HepG2 (cell line): ENCODE measurements at regions not wholly inside any gene's neighbourhood (a gene's known extent, or its start where the extent isn't known, plus 50 kb on each side); places are given as distances from the start of the nearest gene placed in this dataset.

Experiments
- ATAC-seq: fragments of 200-7000 bp; cut with Tn5 transposase; 3 replicates; pipeline ENCODE4 v1.9.1; 2020; ENCODE audit warnings: mild to moderate bottlenecking, moderate library complexity
- BruUV-seq: library from RNA; stranded (reverse); fragments of 400-500 nt; replicated peaks from 2 replicates; lab custom pipeline; 2021; lab: Mats Ljungman, UMichigan
- CTCF ChIA-PET: fragments of 300-600 bp; formaldehyde crosslinking; extraction: SDS; loops from one replicate; lab custom pipeline; 2021; ENCODE audit warnings: low total read pairs, inconsistent platforms, low intra/inter-chr PET ratio; lab: Yijun Ruan, JAX
- POLR2A ChIA-PET: fragments of 350-600 bp; sonication (Branson Sonifier 250); formaldehyde crosslinking; loops from one replicate; lab custom pipeline; 2020; ENCODE audit warnings: antibody characterized with exemption, inconsistent platforms; lab: Yijun Ruan, JAX
- DNase-seq: peaks from one replicate; pipeline ENCODE4 v3.0.0-alpha.2; 2015; ENCODE audit warnings: low spot score
- FAIRE-seq: peaks from 3 replicates; lab custom pipeline; 2011; peaks lifted over from hg19 to GRCh38; lab: Jason Lieb, UNC
- H2AFZ ChIP-seq: one replicate; pipeline ENCODE4 v1.6.1; 2011; ENCODE audit warnings: low read length, inconsistent platforms
- H3K27ac ChIP-seq: fragments of 300-600 bp; 3 replicates; pipeline ENCODE4 v1.8.0; 2011; ENCODE audit warnings: mixed run types, mild to moderate bottlenecking, mixed read lengths, low read length, inconsistent platforms; ENCODE audit not compliant: insufficient read depth; ENCODE audit errors: extremely low read length
- H3K27me3 ChIP-seq, 2 experiments: fragments of 200-600 bp in 1 of 2; 2 replicates in 1 of 2; 3 replicates in 1 of 2; pipeline versions ENCODE4 v1.6.0 to v1.8.0; 2011; ENCODE audit warnings: low read length in 2 of 2, mild to moderate bottlenecking in 2 of 2, moderate library complexity in 2 of 2, inconsistent platforms in 1 of 2; ENCODE audit not compliant: insufficient read depth in 2 of 2, control insufficient read depth in 1 of 2
- H3K36me3 ChIP-seq, 2 experiments: fragments of 200-600 bp in 1 of 2; replicated peaks in 1 of 2; 2 replicates in 1 of 2; 3 replicates in 1 of 2; pipeline versions ENCODE4 v1.5.1 to v1.8.0; 2011; ENCODE audit warnings: low read length in 2 of 2, inconsistent platforms in 1 of 2; ENCODE audit not compliant: insufficient read depth in 2 of 2, control insufficient read depth in 1 of 2
- H3K4me1 ChIP-seq: 2 replicates; pipeline ENCODE4 v1.5.1; 2012; ENCODE audit warnings: low read length, inconsistent platforms; ENCODE audit not compliant: insufficient read depth
- H3K4me2 ChIP-seq: 2 replicates; pipeline ENCODE4 v1.6.0; 2011; ENCODE audit warnings: low read depth, low read length, inconsistent platforms
- H3K4me3 ChIP-seq, 3 experiments: fragments of 200-600 bp in 1 of 3; sonication (generic), shearing (Covaris generic) in 1 of 3; replicated peaks in 1 of 3; 2 replicates each; pipeline ENCODE4 v1.5.1; 2011 to 2016; ENCODE audit warnings: low read length in 3 of 3, inconsistent platforms in 2 of 3, low read depth in 2 of 3, mild to moderate bottlenecking in 2 of 3, control low read depth in 1 of 3, mixed read lengths in 1 of 3; ENCODE audit not compliant: insufficient read depth in 1 of 3
- H3K79me2 ChIP-seq: one replicate; pipeline ENCODE4 v1.6.1; 2011; ENCODE audit warnings: low read length, inconsistent platforms; ENCODE audit not compliant: insufficient read depth
- H3K9ac ChIP-seq: 2 replicates; pipeline ENCODE4 v1.6.0; 2011; ENCODE audit warnings: mild to moderate bottlenecking, low read depth, low read length, inconsistent platforms; ENCODE audit not compliant: insufficient read depth
- H3K9me3 ChIP-seq: 2 replicates; pipeline ENCODE4 v1.5.1; 2012; ENCODE audit warnings: mild to moderate bottlenecking, low read length
- H4K20me1 ChIP-seq: 2 replicates; pipeline ENCODE4 v1.6.0; 2011; ENCODE audit warnings: inconsistent platforms, mild to moderate bottlenecking, low read length, moderate library complexity; ENCODE audit not compliant: insufficient read depth
- AHR ChIP-seq: IDR thresholded peaks from 2 replicates; pipeline ENCODE4 v1.6.1; 2018; ENCODE audit warnings: missing genetic modification reagents, missing compliant biosample characterization
- FOSL2 ChIP-seq: sonication (generic); formaldehyde crosslinking; IDR thresholded peaks from 2 replicates; pipeline ENCODE4 v1.4.0; 2020; ENCODE audit warnings: missing genetic modification reagents
- NR2C2 ChIP-seq: sonication (generic); formaldehyde crosslinking; IDR thresholded peaks from 2 replicates; pipeline ENCODE4 v1.4.0; 2020; ENCODE audit warnings: missing genetic modification reagents, mild to moderate bottlenecking, moderate library complexity, borderline replicate concordance
- YY1 ChIP-seq: IDR thresholded peaks from 2 replicates; pipeline ENCODE4 v1.6.1; 2011; ENCODE audit warnings: low read length, low read depth, moderate library complexity, mild to moderate bottlenecking; ENCODE audit not compliant: insufficient read depth, insufficient replicate concordance
- ZNF225 ChIP-seq: sonication (generic); formaldehyde crosslinking; IDR thresholded peaks from 2 replicates; pipeline ENCODE4 v1.4.0; 2020; ENCODE audit warnings: mild to moderate bottlenecking, missing genetic modification reagents
- ZNF33A ChIP-seq: sonication (generic); formaldehyde crosslinking; IDR thresholded peaks from 2 replicates; pipeline ENCODE4 v1.5.1; 2020; ENCODE audit warnings: missing genetic modification reagents, mild to moderate bottlenecking, moderate library complexity, borderline replicate concordance
- ZNF354B ChIP-seq: sonication (generic); formaldehyde crosslinking; IDR thresholded peaks from 2 replicates; pipeline ENCODE4 v1.8.0; 2022; ENCODE audit warnings: mild to moderate bottlenecking, missing genetic modification reagents
- ZNF644 ChIP-seq: IDR thresholded peaks from 2 replicates; pipeline ENCODE4 v1.6.1; 2016; ENCODE audit warnings: low read depth
- WGBS: methylation state at CpG from one replicate; pipeline ENCODE4 v1.1.6; 2017; ENCODE audit warnings: low lambda C conversion rate; 5-methylcytosine and 5-hydroxymethylcytosine counted together
- in situ Hi-C: cut with HindIII; loops from 2 replicates; pipeline ENCODE4 v1.10.0; 2017; ENCODE audit warnings: low pct_unique_long_range_greater_than_20kb; ENCODE audit not compliant: extremely low pct_ligation_motif_present
- intact Hi-C: fragments of 100-400 bp; cut with micrococcal nuclease; formaldehyde crosslinking; loops from one replicate; pipeline ENCODE4 v1.10.0; 2022; ENCODE audit not compliant: unreplicated experiment
- TF ChIP-seq, protein P1 (sequence below): sonication (generic); formaldehyde crosslinking; IDR thresholded peaks from 2 replicates; pipeline ENCODE4 v1.4.0; 2020; ENCODE audit warnings: mild to moderate bottlenecking, low read depth, missing genetic modification reagents
- TF ChIP-seq, protein P2 (sequence below): IDR thresholded peaks from 2 replicates; pipeline ENCODE4 v1.6.1; 2016; ENCODE audit warnings: low read depth, control low read depth

DNA sequence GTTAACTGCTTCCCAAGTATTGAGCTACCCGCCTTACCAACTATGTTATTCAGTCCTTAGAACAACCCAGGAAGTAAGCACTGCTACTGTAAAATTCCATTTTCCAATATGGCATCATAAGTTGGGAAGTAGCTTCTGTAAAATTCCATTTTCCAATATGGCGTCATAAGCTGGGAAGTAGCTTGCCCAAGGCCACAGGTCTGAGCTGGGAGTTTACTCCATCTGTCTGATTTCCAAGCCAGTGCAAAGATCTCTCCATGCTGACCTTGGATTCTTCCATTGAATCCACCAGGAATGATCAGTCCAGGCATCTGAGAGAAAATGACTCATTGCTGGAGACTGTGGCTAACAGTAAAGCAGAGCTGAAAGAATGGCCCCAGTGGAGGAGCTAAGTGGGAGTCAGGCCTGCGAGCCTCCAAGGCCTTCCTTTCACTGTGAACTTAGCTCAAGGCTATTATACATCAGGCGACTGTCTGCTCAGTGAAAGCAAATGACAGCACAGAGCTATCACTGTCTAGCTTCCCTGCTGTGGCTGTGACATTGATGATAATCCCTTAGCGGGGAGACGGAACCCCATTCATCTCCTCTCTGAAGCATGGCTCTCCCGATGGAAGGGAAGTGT, 430.4 kb downstream of the HAPSTR1 start:
- no peak overlapping the region for H3K4me2 ChIP-seq
- no peaks in the 10 kb centered on the region for H4K20me1 ChIP-seq
- H3K4me3 ChIP-seq = no peak overlapping the region
- no peaks in the 10 kb centered on the region for H3K9me3 ChIP-seq
- H2AFZ ChIP-seq = no peak overlapping the region
- no peak overlapping the region for H3K9ac ChIP-seq
- FAIRE-seq (no peak), ATAC-seq (peak; percentile 72), DNase-seq (peak; percentile 36)
- in situ Hi-C loops = no loop called here
- no peaks in the 10 kb centered on the region for H3K4me1 ChIP-seq
- no peaks in the 10 kb centered on the region for H3K79me2 ChIP-seq
- CTCF ChIA-PET = no interaction called here
- WGBS = 35% methylated on average over 7 of the region's 7 CpGs
- intact Hi-C loops = no loop called here
- no peaks in the 10 kb centered on the region for H3K36me3 ChIP-seq
- BruUV-seq = no TSS peak
- 0 out of 5 replicates have a peak, but pooled peaks cover 0 to 5% of the 10 kb centered on the region in 2 experiments for H3K27me3 ChIP-seq
- TF ChIP-seq FOSL2 (CRISPR knock-in tag) (peak; percentile 76), ZNF644 (CRISPR knock-in tag) (peak; percentile 95), AHR (CRISPR knock-in tag) (no peak), NR2C2 (CRISPR knock-in tag) (no peak), ZNF225 (no peak), ZNF354B (0 out of 2 replicates have a peak, but pooled peaks have one; percentile 42), YY1 (no peak), ZNF33A (CRISPR knock-in tag) (no peak)
- TF ChIP-seq, protein P1, sequence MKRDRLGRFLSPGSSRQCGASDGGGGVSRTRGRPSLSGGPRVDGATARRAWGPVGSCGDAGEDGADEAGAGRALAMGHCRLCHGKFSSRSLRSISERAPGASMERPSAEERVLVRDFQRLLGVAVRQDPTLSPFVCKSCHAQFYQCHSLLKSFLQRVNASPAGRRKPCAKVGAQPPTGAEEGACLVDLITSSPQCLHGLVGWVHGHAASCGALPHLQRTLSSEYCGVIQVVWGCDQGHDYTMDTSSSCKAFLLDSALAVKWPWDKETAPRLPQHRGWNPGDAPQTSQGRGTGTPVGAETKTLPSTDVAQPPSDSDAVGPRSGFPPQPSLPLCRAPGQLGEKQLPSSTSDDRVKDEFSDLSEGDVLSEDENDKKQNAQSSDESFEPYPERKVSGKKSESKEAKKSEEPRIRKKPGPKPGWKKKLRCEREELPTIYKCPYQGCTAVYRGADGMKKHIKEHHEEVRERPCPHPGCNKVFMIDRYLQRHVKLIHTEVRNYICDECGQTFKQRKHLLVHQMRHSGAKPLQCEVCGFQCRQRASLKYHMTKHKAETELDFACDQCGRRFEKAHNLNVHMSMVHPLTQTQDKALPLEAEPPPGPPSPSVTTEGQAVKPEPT (CRISPR knock-in tag) = no peak
- TF ChIP-seq, protein P2, sequence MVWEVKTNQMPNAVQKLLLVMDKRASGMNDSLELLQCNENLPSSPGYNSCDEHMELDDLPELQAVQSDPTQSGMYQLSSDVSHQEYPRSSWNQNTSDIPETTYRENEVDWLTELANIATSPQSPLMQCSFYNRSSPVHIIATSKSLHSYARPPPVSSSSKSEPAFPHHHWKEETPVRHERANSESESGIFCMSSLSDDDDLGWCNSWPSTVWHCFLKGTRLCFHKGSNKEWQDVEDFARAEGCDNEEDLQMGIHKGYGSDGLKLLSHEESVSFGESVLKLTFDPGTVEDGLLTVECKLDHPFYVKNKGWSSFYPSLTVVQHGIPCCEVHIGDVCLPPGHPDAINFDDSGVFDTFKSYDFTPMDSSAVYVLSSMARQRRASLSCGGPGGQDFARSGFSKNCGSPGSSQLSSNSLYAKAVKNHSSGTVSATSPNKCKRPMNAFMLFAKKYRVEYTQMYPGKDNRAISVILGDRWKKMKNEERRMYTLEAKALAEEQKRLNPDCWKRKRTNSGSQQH (CRISPR knock-in tag) = 0 out of 2 replicates have a peak, but pooled peaks have one; percentile 48
- no peak overlapping the region for H3K27ac ChIP-seq
- POLR2A ChIA-PET = no interaction called here
